HG03159 (cell line): ENCODE measurements at regions not wholly inside any gene's neighbourhood (a gene's known extent, or its start where the extent isn't known, plus 50 kb on each side); places are given as distances from the start of the nearest gene placed in this dataset.

Experiments used
- ATAC-seq: cut with Tn5 transposase; IDR thresholded peaks from one replicate; pipeline ENCODE4 v1.9.1; 2021; ENCODE audit warnings: mild to moderate bottlenecking, moderate library complexity; ENCODE audit not compliant: unreplicated experiment

DNA sequence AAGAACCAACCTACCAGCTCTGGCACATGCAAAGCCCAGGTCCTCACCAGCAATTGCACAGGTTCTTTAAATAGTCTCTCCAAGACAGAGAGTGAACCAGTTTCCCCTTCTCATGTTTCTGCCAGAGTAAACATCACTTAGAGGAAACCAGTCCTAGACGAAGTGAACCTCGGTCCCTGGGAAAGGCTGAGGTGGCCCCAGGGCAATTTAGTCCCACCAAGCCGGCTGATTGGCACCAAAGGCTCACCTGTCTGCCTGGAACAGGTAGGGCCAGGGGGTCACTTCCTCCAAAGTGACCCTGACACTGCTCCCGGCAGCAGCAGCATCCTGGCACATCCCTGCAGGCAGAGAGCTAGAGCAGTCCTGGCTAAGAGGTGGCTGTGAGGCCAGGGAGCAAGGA lies 122.9 kb upstream of the ZNF507 start:
- ATAC-seq = no peak

- no peak for ATAC-seq
Observed at GRCh38 chr19:32223106-32223505, 122.3 kb upstream of the ZNF507 start.

GRCh38 chr19:32223595-32224370 lies 121.6 kb upstream of the ZNF507 start:
- ATAC-seq = no peak

DNA sequence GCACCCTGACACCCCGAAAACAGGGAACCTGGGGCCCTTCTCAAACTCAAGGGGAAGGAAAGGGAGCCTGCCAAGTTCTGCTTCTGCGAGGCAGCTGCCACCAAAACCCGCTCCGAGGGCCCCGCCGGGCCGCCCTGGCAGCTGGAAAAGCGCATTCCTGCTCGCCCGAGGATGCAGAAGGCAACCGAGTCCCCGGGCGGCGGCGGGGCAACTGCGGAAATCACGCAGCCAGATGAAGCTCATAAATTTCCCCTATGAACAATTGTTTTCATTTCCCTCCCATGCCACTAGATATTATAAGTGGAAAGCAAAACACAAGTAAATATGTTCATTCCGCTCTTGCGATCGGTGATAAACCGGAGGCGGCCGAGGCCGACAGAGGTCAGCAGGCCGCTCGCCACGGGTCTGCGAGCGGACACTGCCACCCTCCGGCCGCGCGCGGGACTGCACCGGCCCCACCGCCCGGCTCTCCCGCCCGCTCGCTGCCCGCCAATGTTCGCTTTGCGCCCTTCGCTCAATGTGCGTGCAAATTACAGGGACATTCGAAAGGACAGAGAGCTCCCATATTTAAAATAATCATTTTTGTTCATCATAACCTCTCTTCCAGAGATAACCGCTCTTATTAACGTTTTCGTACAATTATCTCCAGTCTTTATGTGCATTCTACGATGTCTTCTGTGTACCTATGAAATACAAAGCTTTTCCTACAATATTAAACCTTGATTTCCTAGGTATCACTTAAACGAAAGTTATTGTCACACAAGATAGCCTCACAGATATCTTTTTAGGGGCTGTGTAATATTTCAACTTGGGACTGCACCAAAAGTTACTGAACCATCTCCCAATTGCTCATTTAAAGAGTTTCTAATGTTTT lies 120.8 kb upstream of the ZNF507 start:
- ATAC-seq = peak; percentile 81

DNA sequence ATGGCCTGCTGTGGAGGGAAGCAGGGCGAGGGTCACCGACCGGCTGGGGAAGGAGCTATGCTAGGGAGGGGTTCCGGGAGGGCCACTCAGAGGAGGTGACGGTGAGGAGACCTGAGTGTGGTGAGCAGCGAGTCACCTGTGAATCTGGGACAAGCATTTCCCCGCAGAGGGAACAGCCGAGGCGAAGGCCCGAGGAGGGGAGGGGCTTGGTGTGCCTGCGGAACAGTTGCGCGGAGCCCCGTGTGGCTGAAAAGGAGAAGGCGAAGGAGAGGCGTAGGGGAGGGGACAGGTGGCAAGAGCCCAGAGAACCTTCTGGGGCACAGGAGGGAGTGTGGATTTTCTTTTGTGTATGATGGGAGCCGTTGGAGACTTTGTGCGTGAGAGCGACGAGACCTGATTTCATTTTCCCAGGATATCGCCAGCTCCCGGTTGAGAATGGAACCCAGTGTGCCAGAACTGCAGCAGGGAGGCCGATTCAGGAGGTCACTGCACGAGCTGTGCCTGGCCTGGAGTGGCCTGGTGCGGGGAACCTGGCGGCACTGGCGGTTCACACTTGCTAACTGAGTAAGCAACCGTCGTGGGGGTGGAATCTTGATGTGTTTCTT lies 117.7 kb upstream of the ZNF507 start:
- ATAC-seq = no peak

DNA sequence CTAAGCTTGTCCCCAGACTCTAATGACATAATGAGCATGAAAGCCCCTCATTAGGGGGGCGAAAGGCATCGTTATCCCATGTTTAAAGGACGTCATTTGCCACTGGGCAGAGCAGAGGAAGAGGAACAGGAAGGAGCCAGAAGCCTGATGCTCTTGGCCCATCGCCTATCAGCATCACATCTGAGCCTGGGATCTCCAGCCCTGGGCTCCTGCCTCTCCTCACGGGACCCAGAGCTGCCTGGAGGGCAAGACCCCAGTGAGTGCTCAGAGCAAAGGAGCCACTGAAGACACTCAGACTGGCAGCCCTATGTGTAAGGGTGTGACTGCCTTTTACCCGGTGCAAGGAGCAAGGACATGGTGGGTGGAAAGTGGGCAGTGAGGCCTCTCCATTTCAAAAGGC lies 115.0 kb upstream of the ZNF507 start:
- ATAC-seq = no peak

- ATAC-seq = no peak
Observed at GRCh38 chr19:32231020-32231419, 114.4 kb upstream of the ZNF507 start.

DNA sequence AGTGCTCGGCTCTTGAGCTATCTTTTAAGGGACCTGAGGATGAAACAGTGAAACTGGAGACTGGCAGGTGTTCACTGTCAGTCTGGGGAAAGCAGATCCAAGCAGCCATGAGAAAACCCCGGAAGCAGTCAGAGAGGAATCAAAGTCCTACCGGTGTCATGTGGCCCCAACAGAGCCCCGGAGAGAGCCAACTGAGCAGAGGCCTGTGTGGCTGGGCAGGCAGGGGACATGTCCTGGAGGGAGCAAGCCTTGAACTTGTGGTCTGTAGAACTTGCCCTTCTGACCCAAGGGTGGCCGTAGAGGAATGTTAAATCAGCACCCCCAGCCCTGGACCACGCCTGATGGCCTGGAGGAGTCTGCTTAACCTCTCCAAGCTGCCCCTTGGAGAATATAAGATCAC lies 113.7 kb upstream of the ZNF507 start:
- ATAC-seq = no peak

- ATAC-seq = no peak
Observed at GRCh38 chr19:32232449-32232848, 113.0 kb upstream of the ZNF507 start.

DNA sequence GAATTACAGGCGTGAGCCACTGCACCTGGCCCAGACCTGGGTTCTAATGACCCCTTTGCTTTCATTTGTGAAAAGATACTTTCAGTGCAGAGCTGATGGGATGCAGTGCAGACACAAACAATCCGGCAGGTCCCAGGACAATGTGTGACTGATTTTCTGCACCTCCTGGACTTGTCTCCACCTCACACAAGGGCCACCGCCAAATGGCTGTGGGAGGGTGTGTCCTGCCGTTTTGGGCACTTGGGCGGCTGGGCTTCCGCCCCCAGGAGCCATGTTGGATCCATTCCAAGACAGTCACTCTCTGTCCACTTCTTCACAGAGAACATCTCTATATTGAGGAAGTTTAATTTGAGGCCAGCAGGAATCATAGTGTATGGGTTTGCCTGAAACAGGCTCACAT lies 112.3 kb upstream of the ZNF507 start:
- ATAC-seq = no peak

DNA sequence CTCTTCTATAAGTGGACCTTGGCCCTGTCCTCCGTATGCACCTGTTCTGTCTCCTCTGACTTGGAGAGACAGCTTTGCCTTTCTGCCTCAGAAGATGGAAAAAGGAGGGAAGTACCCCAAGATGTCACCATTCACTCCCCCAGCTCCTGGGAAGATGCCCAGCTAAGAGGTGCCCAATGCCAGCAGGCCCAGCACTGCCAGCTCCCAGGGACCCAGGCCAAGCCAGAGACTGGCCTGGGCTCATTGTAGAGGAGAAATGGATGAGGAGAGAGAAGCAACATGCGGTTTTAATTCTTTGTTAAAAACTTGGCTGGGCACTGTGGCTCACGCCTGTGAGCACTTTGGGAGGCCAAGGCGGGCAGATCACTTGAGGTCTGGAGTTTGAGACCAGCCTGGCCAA lies 111.5 kb upstream of the ZNF507 start:
- ATAC-seq = no peak

- no peak for ATAC-seq
Observed at GRCh38 chr19:32234663-32235217, 110.7 kb upstream of the ZNF507 start.

GRCh38 chr19:32238076-32238475 lies 107.3 kb upstream of the ZNF507 start:
- ATAC-seq = peak; percentile 85

GRCh38 chr19:32240316-32240715 lies 105.1 kb upstream of the ZNF507 start:
- ATAC-seq = no peak

DNA sequence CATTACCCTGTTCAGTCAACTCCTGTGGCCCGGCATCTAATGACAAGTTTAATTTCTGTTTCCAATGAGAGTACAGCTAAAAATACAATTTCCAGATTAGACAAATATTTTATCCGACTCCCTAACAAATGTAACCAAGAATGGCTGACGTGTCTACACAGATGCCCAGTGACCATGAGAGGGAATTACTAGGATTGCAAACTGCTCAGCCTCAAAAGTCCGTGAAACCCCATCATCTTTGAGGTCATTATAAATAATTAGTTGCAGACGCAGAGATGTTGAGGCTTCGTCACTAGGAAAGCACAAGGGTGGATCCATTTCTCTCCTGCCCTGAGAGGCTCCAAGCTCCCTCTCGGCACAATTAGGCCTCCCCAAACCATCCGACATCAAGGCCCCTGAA lies 104.1 kb upstream of the ZNF507 start:
- no peak for ATAC-seq

- ATAC-seq = no peak
Observed at GRCh38 chr19:32241932-32242710, 103.3 kb upstream of the ZNF507 start.

- no peak for ATAC-seq
Observed at GRCh38 chr19:32246006-32246405, 99.4 kb upstream of the ZNF507 start.

DNA sequence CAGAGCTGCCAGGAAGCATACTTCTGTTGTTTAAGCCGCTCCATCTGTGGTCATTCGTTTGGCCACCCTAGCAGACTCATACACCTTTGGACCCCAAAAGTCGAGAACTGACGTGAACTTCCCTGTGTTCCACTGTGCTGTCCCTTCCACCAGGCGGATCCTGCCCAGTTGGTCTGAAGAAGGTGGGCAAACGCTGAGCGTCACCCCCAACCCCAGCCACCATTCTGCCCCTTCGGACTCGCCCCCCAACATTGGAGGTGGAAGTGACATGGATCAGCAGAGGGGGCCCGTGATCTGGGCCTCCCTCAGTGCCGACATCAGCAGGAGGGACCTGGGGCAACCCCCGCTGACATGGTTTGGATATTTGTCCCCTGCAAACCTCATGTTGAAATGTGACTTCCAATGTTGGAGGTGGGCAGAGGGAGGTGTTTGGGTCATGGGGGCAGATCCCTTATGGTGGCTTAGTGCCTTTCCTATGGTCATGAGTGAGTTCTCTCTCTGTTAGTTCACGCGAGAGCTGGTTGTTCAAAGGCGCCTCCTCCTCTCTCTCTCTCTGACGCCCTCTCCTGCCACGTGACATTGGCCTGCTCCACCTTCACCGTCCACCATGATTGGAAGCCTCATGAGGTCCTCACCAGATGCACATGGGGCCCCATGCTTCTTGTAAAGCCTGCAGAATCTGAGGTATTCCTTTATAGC lies 93.6 kb upstream of the ZNF507 start:
- ATAC-seq = no peak

GRCh38 chr19:32252333-32252669 lies 93.1 kb upstream of the ZNF507 start:
- ATAC-seq = no peak
